ENCODE measurements at regions not wholly inside any gene's neighbourhood (a gene's known extent, or its start where the extent isn't known, plus 50 kb on each side); places are given as distances from the start of the nearest gene placed in this dataset.

GRCh38 chr1:102640872-102641271 lies 467.4 kb downstream of the COL11A1 start:
- TF ChIP-seq CTCF (IDR thresholded peaks at IDR 0.05) = no peak
- no peak for ATAC-seq
- H3K4me1 ChIP-seq = no peaks in the 10 kb centered on the region
- intact Hi-C loops (cut with DNase I) = no loop called here
- H3K36me3 ChIP-seq = no peaks in the 10 kb centered on the region
- H3K4me3 ChIP-seq = no peak overlapping the region
- 57 to 64% methylated on average over 1 of the region's 1 CpG for WGBS, 2 donors
- H3K27me3 ChIP-seq = no peaks in the 10 kb centered on the region
- H3K9me3 ChIP-seq = peaks cover 0 to 9% (median 0%) of the 10 kb centered on the region in 11 donors
- no peak overlapping the region for H3K27ac ChIP-seq
- no peak for DNase-seq

GRCh38 chr1:102640312-102640711 lies 468.0 kb downstream of the COL11A1 start:
- TF ChIP-seq CTCF (IDR thresholded peaks at IDR 0.05) = no peak
- H3K36me3 ChIP-seq = no peaks in the 10 kb centered on the region
- ATAC-seq (no peak), DNase-seq (no peak)
- peaks cover 0 to 9% (median 0%) of the 10 kb centered on the region in 11 donors for H3K9me3 ChIP-seq
- no peaks in the 10 kb centered on the region for H3K27me3 ChIP-seq
- H3K27ac ChIP-seq = no peak overlapping the region
- intact Hi-C loops (cut with DNase I) = no loop called here
- no peaks in the 10 kb centered on the region for H3K4me1 ChIP-seq
- H3K4me3 ChIP-seq = no peak overlapping the region
- WGBS, 2 donors = 78 to 83% methylated on average over 1 of the region's 1 CpG

GRCh38 chr1:102631691-102632090 lies 476.6 kb downstream of the COL11A1 start:
- TF ChIP-seq CTCF (IDR thresholded peaks at IDR 0.05) = no peak

GRCh38 chr1:102630041-102630440 lies 478.3 kb downstream of the COL11A1 start:
- no peaks in the 10 kb centered on the region for H3K27me3 ChIP-seq
- TF ChIP-seq CTCF (IDR thresholded peaks at IDR 0.05) = no peak

More at GRCh38 chr1:102631691-102632090, 476.6 kb downstream of the COL11A1 start:
- DNase-seq (no peak), ATAC-seq (no peak)
- Histone ChIP-seq H3K9me3 (peaks cover 0 to 3% (median 0%) of the 10 kb centered on the region in 11 donors), H3K4me1 (no peaks in the 10 kb centered on the region), H3K36me3 (no peaks in the 10 kb centered on the region), H3K4me3 (no peak overlapping the region), H3K27me3 (no peaks in the 10 kb centered on the region), H3K27ac (no peak overlapping the region)
- intact Hi-C loops (cut with DNase I) = no loop called here
- 67 to 78% methylated on average over 3 of the region's 3 CpGs for WGBS, 2 donors

More at GRCh38 chr1:102630041-102630440, 478.3 kb downstream of the COL11A1 start:
- no peak for ATAC-seq
- H3K4me1 ChIP-seq = no peaks in the 10 kb centered on the region
- H3K27ac ChIP-seq = no peak overlapping the region
- H3K36me3 ChIP-seq = no peaks in the 10 kb centered on the region
- no peak overlapping the region for H3K4me3 ChIP-seq
- H3K9me3 ChIP-seq = peaks cover 0 to 2% (median 0%) of the 10 kb centered on the region in 11 donors
- 75 to 81% methylated on average over 1 of the region's 1 CpG for WGBS, 2 donors
- intact Hi-C loops (cut with DNase I) = no loop called here
- no peak for DNase-seq
